Astrocyte (in vitro differentiated cells and primary cell): ENCODE measurements at regions not wholly inside any gene's neighbourhood (a gene's known extent, or its start where the extent isn't known, plus 50 kb on each side); places are given as distances from the start of the nearest gene placed in this dataset.

Source experiments
- EZH2 ChIP-seq: IDR thresholded peaks from 2 replicates; pipeline ENCODE4 v1.6.1; 2012; ENCODE audit warnings: mild to moderate bottlenecking, low read length, inconsistent platforms; ENCODE audit not compliant: insufficient read depth
- TF ChIP-seq, protein P1 (sequence below): IDR thresholded peaks from 2 replicates; pipeline ENCODE4 v1.5.1; 2011; ENCODE audit warnings: low read depth, mild to moderate bottlenecking, inconsistent platforms, low read length, moderate library complexity; ENCODE audit not compliant: insufficient read depth

DNA sequence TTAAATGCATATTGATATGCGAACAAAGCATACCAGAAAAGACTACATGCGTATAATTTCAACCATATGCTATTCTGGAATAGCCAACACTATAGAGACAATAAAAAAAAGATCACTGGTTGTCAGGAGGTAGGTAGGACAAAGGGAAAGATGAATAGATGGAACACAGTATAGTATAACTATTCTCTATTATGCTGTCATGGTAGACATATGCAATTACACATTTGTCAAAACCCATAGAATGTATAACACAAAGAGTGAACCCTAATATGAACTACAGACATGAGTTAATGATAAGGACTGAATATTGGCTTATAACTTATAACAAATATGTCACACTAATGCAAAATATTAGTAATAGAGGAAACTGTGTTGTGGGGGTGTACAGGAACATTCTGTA lies 460.8 kb downstream of the TAF11L14 start:
- TF ChIP-seq, protein P1, sequence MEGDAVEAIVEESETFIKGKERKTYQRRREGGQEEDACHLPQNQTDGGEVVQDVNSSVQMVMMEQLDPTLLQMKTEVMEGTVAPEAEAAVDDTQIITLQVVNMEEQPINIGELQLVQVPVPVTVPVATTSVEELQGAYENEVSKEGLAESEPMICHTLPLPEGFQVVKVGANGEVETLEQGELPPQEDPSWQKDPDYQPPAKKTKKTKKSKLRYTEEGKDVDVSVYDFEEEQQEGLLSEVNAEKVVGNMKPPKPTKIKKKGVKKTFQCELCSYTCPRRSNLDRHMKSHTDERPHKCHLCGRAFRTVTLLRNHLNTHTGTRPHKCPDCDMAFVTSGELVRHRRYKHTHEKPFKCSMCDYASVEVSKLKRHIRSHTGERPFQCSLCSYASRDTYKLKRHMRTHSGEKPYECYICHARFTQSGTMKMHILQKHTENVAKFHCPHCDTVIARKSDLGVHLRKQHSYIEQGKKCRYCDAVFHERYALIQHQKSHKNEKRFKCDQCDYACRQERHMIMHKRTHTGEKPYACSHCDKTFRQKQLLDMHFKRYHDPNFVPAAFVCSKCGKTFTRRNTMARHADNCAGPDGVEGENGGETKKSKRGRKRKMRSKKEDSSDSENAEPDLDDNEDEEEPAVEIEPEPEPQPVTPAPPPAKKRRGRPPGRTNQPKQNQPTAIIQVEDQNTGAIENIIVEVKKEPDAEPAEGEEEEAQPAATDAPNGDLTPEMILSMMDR, result no peak
- no peak for TF ChIP-seq EZH2
